ENCODE measurements at regions not wholly inside any gene's neighbourhood (a gene's known extent, or its start where the extent isn't known, plus 50 kb on each side); places are given as distances from the start of the nearest gene placed in this dataset.
A peak's percentile ranks its signal among the peaks of the same experiment; 100 is the strongest.

GRCh38 chr20:57881466-57882385 is 171.9 kb upstream of the PMEPA1 start:
- TF ChIP-seq, protein P1, sequence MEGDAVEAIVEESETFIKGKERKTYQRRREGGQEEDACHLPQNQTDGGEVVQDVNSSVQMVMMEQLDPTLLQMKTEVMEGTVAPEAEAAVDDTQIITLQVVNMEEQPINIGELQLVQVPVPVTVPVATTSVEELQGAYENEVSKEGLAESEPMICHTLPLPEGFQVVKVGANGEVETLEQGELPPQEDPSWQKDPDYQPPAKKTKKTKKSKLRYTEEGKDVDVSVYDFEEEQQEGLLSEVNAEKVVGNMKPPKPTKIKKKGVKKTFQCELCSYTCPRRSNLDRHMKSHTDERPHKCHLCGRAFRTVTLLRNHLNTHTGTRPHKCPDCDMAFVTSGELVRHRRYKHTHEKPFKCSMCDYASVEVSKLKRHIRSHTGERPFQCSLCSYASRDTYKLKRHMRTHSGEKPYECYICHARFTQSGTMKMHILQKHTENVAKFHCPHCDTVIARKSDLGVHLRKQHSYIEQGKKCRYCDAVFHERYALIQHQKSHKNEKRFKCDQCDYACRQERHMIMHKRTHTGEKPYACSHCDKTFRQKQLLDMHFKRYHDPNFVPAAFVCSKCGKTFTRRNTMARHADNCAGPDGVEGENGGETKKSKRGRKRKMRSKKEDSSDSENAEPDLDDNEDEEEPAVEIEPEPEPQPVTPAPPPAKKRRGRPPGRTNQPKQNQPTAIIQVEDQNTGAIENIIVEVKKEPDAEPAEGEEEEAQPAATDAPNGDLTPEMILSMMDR (IDR thresholded peaks at IDR 0.05) = no peak
- ATAC-seq (no peak), DNase-seq (no peak)
- Histone ChIP-seq H3K27me3 (ENCODE audit: low read depth) (no peaks in the 10 kb centered on the region), H3K9me3 (no peaks in the 10 kb centered on the region), H3K27ac (no peak overlapping the region), H3K4me1 (no peaks in the 10 kb centered on the region), H3K36me3 (no peaks in the 10 kb centered on the region), H3K4me3 (no peak overlapping the region)
- intact Hi-C loops (cut with DNase I) = no loop called here

- DNase-seq (no peak), ATAC-seq (no peak)
- Histone ChIP-seq H3K4me3 (no peak overlapping the region), H3K4me1 (no peaks in the 10 kb centered on the region), H3K36me3 (no peaks in the 10 kb centered on the region), H3K27me3 (ENCODE audit: low read depth) (no peaks in the 10 kb centered on the region), H3K9me3 (no peaks in the 10 kb centered on the region), H3K27ac (no peak overlapping the region)
- intact Hi-C loops (cut with DNase I) = no loop called here
- TF ChIP-seq, protein P1 (IDR thresholded peaks at IDR 0.05) = no peak
Measured at GRCh38 chr20:57880571-57880892, 170.7 kb upstream of the PMEPA1 start.

DNA sequence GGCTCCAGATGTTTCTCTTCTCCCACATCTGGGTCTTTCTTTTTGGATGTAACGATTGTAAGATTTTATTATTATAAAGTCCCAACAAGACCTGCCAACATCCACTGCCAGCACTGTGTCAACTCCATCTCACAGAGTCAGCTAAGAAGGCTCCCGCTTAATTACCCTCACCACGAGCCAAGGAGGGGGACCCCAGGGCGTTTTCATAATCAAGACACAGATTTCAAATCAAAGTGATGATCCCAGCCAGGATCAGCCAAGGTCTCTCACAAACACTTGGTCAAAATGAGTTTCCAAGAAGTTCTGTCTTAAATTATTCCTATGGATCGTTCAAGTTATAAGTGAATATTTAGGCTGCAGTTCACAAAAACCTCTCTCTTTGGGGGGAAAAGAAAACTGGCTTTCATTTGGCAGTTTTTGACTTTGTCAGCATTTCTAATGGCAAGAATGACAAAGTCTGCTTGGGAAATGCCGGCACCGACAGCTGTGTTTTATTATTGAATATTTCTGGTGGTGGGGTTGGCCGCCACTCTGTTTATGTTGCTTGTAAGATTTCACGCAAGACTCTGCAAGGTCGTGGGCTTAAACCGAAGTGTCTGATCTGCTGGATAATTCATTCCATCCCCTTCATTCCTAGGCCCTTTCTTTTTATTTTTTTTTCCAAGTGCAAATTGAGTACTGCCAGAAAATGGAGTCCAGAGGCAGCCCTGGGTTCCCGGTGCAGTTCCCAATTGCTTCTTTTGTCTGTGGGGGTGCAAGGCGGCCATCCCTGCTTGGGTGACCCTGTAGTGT is 170.2 kb upstream of the PMEPA1 start:
- intact Hi-C loops (cut with DNase I) = no loop called here
- Histone ChIP-seq H3K36me3 (no peaks in the 10 kb centered on the region), H3K4me3 (no peak overlapping the region), H3K4me1 (no peaks in the 10 kb centered on the region), H3K9me3 (no peaks in the 10 kb centered on the region), H3K27me3 (ENCODE audit: low read depth) (no peaks in the 10 kb centered on the region), H3K27ac (no peak overlapping the region)
- DNase-seq (no peak), ATAC-seq (peak; percentile 21 to 42)
- TF ChIP-seq, protein P1 (IDR thresholded peaks at IDR 0.05) = no peak

GRCh38 chr20:57879437-57879778 is 169.6 kb upstream of the PMEPA1 start:
- DNase-seq = no peak
- intact Hi-C loops (cut with DNase I) = no loop called here
- no peaks in the 10 kb centered on the region for H3K4me1 ChIP-seq
- no peak overlapping the region for H3K27ac ChIP-seq
- ATAC-seq = no peak
- H3K27me3 ChIP-seq (ENCODE audit: low read depth) = no peaks in the 10 kb centered on the region
- no peaks in the 10 kb centered on the region for H3K9me3 ChIP-seq
- TF ChIP-seq, protein P1 (IDR thresholded peaks at IDR 0.05) = no peak
- H3K4me3 ChIP-seq = no peak overlapping the region
- no peaks in the 10 kb centered on the region for H3K36me3 ChIP-seq

GRCh38 chr20:57878786-57879424 is 169.1 kb upstream of the PMEPA1 start:
- ATAC-seq (no peak), DNase-seq (no peak)
- Histone ChIP-seq H3K27ac (no peak overlapping the region), H3K27me3 (ENCODE audit: low read depth) (no peaks in the 10 kb centered on the region), H3K4me3 (no peak overlapping the region), H3K9me3 (no peaks in the 10 kb centered on the region), H3K4me1 (no peaks in the 10 kb centered on the region), H3K36me3 (no peaks in the 10 kb centered on the region)
- intact Hi-C loops (cut with DNase I) = no loop called here
- TF ChIP-seq, protein P1 (IDR thresholded peaks at IDR 0.05) = no peak
